ENCODE measurements at regions not wholly inside any gene's neighbourhood (a gene's known extent, or its start where the extent isn't known, plus 50 kb on each side); places are given as distances from the start of the nearest gene placed in this dataset.
A peak's percentile ranks its signal among the peaks of the same experiment; 100 is the strongest.

- H3K9me3 ChIP-seq (ENCODE audit: insufficient read depth, low read length), result peaks cover 3% of the 10 kb centered on the region
- H3K4me2 ChIP-seq (ENCODE audit: low read length), result no peak overlapping the region
- H2AFZ ChIP-seq (ENCODE audit: low read depth, low read length), result no peak overlapping the region
- no peak for TF ChIP-seq CTCF (IDR thresholded peaks at IDR 0.05; ENCODE audit: low read depth, low read length)
- TF ChIP-seq EZH2phosphoT487 (IDR thresholded peaks at IDR 0.05; ENCODE audit: low read depth), result no peak
- no peak overlapping the region for H3K4me3 ChIP-seq (ENCODE audit: low read length)
- H3K9ac ChIP-seq (ENCODE audit: low read length), result no peak overlapping the region
- H3K36me3 ChIP-seq (replicated peaks; ENCODE audit: low read depth, low read length), result no peaks in the 10 kb centered on the region
- no peak overlapping the region for H3K27ac ChIP-seq (ENCODE audit: low read length)
- H3K4me1 ChIP-seq (ENCODE audit: low read length), result peaks cover 28% of the 10 kb centered on the region
- H3K79me2 ChIP-seq (ENCODE audit: low read length), result no peaks in the 10 kb centered on the region
- H3K27me3 ChIP-seq (ENCODE audit: low read depth, low read length), result no peaks in the 10 kb centered on the region
- no peaks in the 10 kb centered on the region for H4K20me1 ChIP-seq (ENCODE audit: insufficient read depth, low read length)
Measured at GRCh38 chr5:34552686-34553085, 103.4 kb upstream of the RAI14 start.

- TF ChIP-seq EZH2phosphoT487 (IDR thresholded peaks at IDR 0.05; ENCODE audit: low read depth) (no peak), CTCF (IDR thresholded peaks at IDR 0.05; ENCODE audit: low read depth, low read length) (no peak)
- Histone ChIP-seq H3K4me1 (ENCODE audit: low read length) (peaks cover 28% of the 10 kb centered on the region), H3K36me3 (replicated peaks; ENCODE audit: low read depth, low read length) (no peaks in the 10 kb centered on the region), H4K20me1 (ENCODE audit: insufficient read depth, low read length) (no peaks in the 10 kb centered on the region), H3K27me3 (ENCODE audit: low read depth, low read length) (no peaks in the 10 kb centered on the region), H3K79me2 (ENCODE audit: low read length) (no peaks in the 10 kb centered on the region), H3K9ac (ENCODE audit: low read length) (no peak overlapping the region), H3K4me3 (ENCODE audit: low read length) (no peak overlapping the region), H3K4me2 (ENCODE audit: low read length) (no peak overlapping the region), H3K27ac (ENCODE audit: low read length) (no peak overlapping the region), H2AFZ (ENCODE audit: low read depth, low read length) (no peak overlapping the region), H3K9me3 (ENCODE audit: insufficient read depth, low read length) (no peaks in the 10 kb centered on the region)
Measured at GRCh38 chr5:34553581-34553980, 102.5 kb upstream of the RAI14 start.

- H3K4me3 ChIP-seq (ENCODE audit: low read length), result no peak overlapping the region
- no peak overlapping the region for H3K4me2 ChIP-seq (ENCODE audit: low read length)
- no peak overlapping the region for H3K9ac ChIP-seq (ENCODE audit: low read length)
- H3K36me3 ChIP-seq (replicated peaks; ENCODE audit: low read depth, low read length), result no peaks in the 10 kb centered on the region
- H3K79me2 ChIP-seq (ENCODE audit: low read length), result no peaks in the 10 kb centered on the region
- TF ChIP-seq EZH2phosphoT487 (IDR thresholded peaks at IDR 0.05; ENCODE audit: low read depth) (no peak), CTCF (IDR thresholded peaks at IDR 0.05; ENCODE audit: low read depth, low read length) (no peak)
- peaks cover 28% of the 10 kb centered on the region for H3K4me1 ChIP-seq (ENCODE audit: low read length)
- H3K9me3 ChIP-seq (ENCODE audit: insufficient read depth, low read length), result no peaks in the 10 kb centered on the region
- no peaks in the 10 kb centered on the region for H3K27me3 ChIP-seq (ENCODE audit: low read depth, low read length)
- H3K27ac ChIP-seq (ENCODE audit: low read length), result no peak overlapping the region
- no peak overlapping the region for H2AFZ ChIP-seq (ENCODE audit: low read depth, low read length)
- no peaks in the 10 kb centered on the region for H4K20me1 ChIP-seq (ENCODE audit: insufficient read depth, low read length)
Measured at GRCh38 chr5:34554641-34555040, 101.5 kb upstream of the RAI14 start.

GRCh38 chr5:34555699-34556508 lies 100.2 kb upstream of the RAI14 start:
- Histone ChIP-seq H3K27me3 (ENCODE audit: low read depth, low read length) (no peaks in the 10 kb centered on the region), H4K20me1 (ENCODE audit: insufficient read depth, low read length) (no peaks in the 10 kb centered on the region), H3K36me3 (replicated peaks; ENCODE audit: low read depth, low read length) (no peaks in the 10 kb centered on the region), H2AFZ (ENCODE audit: low read depth, low read length) (no peak overlapping the region), H3K4me3 (ENCODE audit: low read length) (0 out of 2 replicates have a peak overlapping the region, but pooled peaks have one; percentile 14), H3K9ac (ENCODE audit: low read length) (0 out of 2 replicates have a peak overlapping the region, but pooled peaks have one; percentile 8), H3K4me2 (ENCODE audit: low read length) (peak overlapping the region; percentile 53), H3K4me1 (ENCODE audit: low read length) (peaks cover 28% of the 10 kb centered on the region), H3K79me2 (ENCODE audit: low read length) (no peaks in the 10 kb centered on the region), H3K9me3 (ENCODE audit: insufficient read depth, low read length) (no peaks in the 10 kb centered on the region), H3K27ac (ENCODE audit: low read length) (no peak overlapping the region)
- TF ChIP-seq EZH2phosphoT487 (IDR thresholded peaks at IDR 0.05; ENCODE audit: low read depth), result no peak
- TF ChIP-seq CTCF (IDR thresholded peaks at IDR 0.05; ENCODE audit: low read depth, low read length), result no peak

Measured in OCI-LY3 (cell line).